ACC112 (cell line): ENCODE measurements at regions not wholly inside any gene's neighbourhood (a gene's known extent, or its start where the extent isn't known, plus 50 kb on each side); places are given as distances from the start of the nearest gene placed in this dataset.

Experiments
- H2AFZ ChIP-seq: fragments of 200-600 bp; sonication (generic); one replicate; pipeline ENCODE4 v1.6.0; 2017; ENCODE audit warnings: antibody characterized with exemption, low read length; ENCODE audit not compliant: unreplicated experiment
- H3K27ac ChIP-seq: fragments of 200-600 bp; sonication (generic); 2 replicates; pipeline ENCODE4 v1.5.1; 2014; ENCODE audit warnings: low read depth, mild to moderate bottlenecking, antibody characterized with exemption, low read length, moderate library complexity
- H3K27me3 ChIP-seq: fragments of 200-600 bp; sonication (generic); 2 replicates; pipeline ENCODE4 v1.6.1; 2014; ENCODE audit warnings: mild to moderate bottlenecking, antibody characterized with exemption, low read length, moderate library complexity, mixed read lengths; ENCODE audit not compliant: insufficient read depth
- H3K36me3 ChIP-seq: fragments of 200-600 bp; sonication (generic); 2 replicates; pipeline ENCODE4 v1.6.1; 2016; ENCODE audit warnings: mild to moderate bottlenecking, antibody characterized with exemption, low read length, moderate library complexity, mixed read lengths; ENCODE audit not compliant: insufficient read depth
- H3K4me1 ChIP-seq: fragments of 200-600 bp; sonication (generic); one replicate; pipeline ENCODE4 v1.6.1; 2016; ENCODE audit warnings: low read length, mixed read lengths; ENCODE audit not compliant: insufficient read depth, unreplicated experiment, control insufficient read depth
- H3K4me3 ChIP-seq: fragments of 200-600 bp; sonication (generic); 2 replicates; pipeline ENCODE4 v1.5.1; 2014; ENCODE audit warnings: mild to moderate bottlenecking, low read depth, low read length
- H3K79me2 ChIP-seq: fragments of 200-600 bp; sonication (generic); one replicate; pipeline ENCODE4 v1.6.0; 2016; ENCODE audit warnings: low read length; ENCODE audit not compliant: control insufficient read depth, unreplicated experiment, insufficient read depth

GRCh38 chr2:47661310-47661709 is 90.5 kb upstream of the KCNK12 start:
- Histone ChIP-seq H3K4me3 (no peak overlapping the region), H3K27ac (no peak overlapping the region), H3K4me1 (no peaks in the 10 kb centered on the region), H2AFZ (no peak overlapping the region), H3K36me3 (no peaks in the 10 kb centered on the region), H3K27me3 (no peaks in the 10 kb centered on the region), H3K79me2 (no peaks in the 10 kb centered on the region)

GRCh38 chr2:47660168-47660567 is 89.4 kb upstream of the KCNK12 start:
- no peak overlapping the region for H3K27ac ChIP-seq
- no peak overlapping the region for H2AFZ ChIP-seq
- no peaks in the 10 kb centered on the region for H3K4me1 ChIP-seq
- H3K36me3 ChIP-seq, result no peaks in the 10 kb centered on the region
- no peaks in the 10 kb centered on the region for H3K27me3 ChIP-seq
- no peak overlapping the region for H3K4me3 ChIP-seq
- no peaks in the 10 kb centered on the region for H3K79me2 ChIP-seq

- H3K27me3 ChIP-seq, result no peaks in the 10 kb centered on the region
- H2AFZ ChIP-seq, result no peak overlapping the region
- no peaks in the 10 kb centered on the region for H3K36me3 ChIP-seq
- H3K79me2 ChIP-seq, result no peaks in the 10 kb centered on the region
- no peak overlapping the region for H3K4me3 ChIP-seq
- no peaks in the 10 kb centered on the region for H3K4me1 ChIP-seq
- no peak overlapping the region for H3K27ac ChIP-seq
Measured at GRCh38 chr2:47658646-47659320, 88.0 kb upstream of the KCNK12 start.

- Histone ChIP-seq H3K79me2 (no peaks in the 10 kb centered on the region), H3K27ac (no peak overlapping the region), H3K4me3 (no peak overlapping the region), H3K27me3 (no peaks in the 10 kb centered on the region), H3K4me1 (no peaks in the 10 kb centered on the region), H2AFZ (no peak overlapping the region), H3K36me3 (no peaks in the 10 kb centered on the region)
Measured at GRCh38 chr2:47657886-47658489, 87.2 kb upstream of the KCNK12 start.

DNA sequence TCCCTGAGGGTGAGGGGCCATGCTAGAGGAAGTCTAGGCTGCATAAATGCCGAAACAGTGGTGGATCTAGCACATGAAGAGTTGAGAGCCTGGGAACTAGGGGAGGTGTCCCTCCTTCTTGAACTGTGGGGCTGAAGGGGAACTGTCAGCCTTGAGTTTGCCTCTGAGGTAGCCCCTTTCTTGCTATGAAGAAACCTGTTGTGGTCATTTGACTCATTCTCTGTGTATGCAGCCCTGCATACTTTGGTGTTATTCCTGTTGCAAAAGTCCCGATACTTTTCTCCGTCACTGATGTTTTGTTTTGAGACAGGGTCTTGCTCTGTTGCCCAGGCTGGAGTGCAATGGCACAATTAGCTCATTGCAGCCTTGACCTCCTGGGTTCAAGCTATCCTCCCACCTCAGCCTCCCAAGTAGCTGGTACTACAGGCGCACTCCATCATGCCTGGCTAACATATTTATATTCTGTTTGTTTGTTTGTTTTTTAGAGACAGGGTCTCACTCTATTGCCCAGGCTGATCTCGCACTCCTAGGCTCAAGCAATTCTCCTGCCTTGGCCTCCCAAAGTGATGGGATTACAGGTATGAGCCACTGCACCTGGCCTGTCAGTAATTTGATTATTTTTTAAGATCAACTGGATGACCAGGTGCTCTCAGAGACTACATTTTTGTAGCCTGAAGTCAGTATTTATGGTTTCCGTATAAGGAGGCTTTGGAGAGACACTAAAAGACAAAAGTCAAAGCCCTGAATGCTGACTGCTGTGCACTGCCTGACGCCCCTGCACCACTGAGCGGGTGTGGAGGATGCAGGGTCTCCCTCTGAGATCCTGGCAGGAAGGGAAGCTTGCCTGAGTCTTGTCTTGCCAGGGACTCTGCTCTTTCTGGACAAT is 86.2 kb upstream of the KCNK12 start:
- no peaks in the 10 kb centered on the region for H3K4me1 ChIP-seq
- no peaks in the 10 kb centered on the region for H3K36me3 ChIP-seq
- H3K4me3 ChIP-seq, result no peak overlapping the region
- H3K79me2 ChIP-seq, result no peaks in the 10 kb centered on the region
- H2AFZ ChIP-seq, result no peak overlapping the region
- H3K27ac ChIP-seq, result no peak overlapping the region
- H3K27me3 ChIP-seq, result peaks cover 9% of the 10 kb centered on the region

DNA sequence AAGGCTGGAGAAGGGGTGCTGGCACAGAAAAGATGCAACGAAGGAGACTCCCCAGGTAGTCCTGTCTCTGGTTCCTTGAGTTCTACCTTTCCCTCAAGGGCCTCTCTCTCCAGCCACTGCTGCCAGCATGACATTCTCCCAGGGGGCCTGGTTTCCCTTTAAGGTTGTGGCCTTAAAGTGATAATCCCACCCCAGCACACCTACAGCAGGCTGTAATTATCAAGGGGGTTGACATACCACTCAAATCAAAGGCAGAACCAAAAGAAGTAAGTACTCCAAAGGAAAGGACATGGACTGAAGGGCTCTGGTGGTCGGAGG is 84.7 kb upstream of the KCNK12 start:
- Histone ChIP-seq H3K79me2 (no peaks in the 10 kb centered on the region), H3K4me1 (no peaks in the 10 kb centered on the region), H3K4me3 (no peak overlapping the region), H3K27ac (no peak overlapping the region), H3K27me3 (peaks cover 20% of the 10 kb centered on the region), H3K36me3 (no peaks in the 10 kb centered on the region), H2AFZ (no peak overlapping the region)

DNA sequence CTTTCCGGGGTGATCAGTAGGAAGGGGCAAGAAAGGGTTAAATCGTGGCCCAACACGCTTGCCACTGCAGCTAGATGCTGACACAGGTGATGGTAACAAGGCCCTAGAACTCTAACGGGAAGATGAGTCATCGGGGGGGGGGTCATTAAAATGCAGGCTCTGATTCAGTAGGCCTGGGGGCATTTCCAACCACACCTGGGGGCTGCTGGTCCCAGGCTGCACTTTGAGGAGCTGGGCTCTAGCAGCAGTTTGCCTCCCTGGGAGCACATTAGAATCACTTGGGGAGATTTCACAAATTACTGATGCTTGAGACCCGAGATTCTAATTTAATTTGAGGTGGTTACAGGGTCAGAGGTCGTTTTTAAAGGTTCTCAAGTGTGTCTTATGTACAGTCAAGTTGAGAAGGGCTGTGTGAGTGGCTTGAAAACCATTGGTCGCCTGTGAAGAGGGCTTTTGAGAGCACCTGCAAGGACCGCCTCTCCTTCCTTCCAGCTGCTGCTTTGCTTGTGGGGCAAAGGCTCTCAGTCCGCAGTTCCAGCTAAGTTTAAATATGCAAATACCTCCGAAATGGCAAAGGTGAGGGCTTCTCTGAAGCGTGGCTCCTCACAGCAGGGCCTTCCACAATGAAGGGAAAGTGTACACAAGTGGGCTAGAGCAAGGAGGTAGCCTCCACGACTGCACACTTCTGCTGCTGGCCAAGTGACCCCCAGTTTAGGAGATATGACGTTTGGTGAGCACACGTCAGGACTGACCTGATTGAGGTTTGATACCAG is 84.2 kb upstream of the KCNK12 start:
- Histone ChIP-seq H3K27ac (no peak overlapping the region), H3K79me2 (no peaks in the 10 kb centered on the region), H3K36me3 (no peaks in the 10 kb centered on the region), H3K4me1 (no peaks in the 10 kb centered on the region), H2AFZ (no peak overlapping the region), H3K27me3 (peaks cover 26% of the 10 kb centered on the region), H3K4me3 (no peak overlapping the region)

DNA sequence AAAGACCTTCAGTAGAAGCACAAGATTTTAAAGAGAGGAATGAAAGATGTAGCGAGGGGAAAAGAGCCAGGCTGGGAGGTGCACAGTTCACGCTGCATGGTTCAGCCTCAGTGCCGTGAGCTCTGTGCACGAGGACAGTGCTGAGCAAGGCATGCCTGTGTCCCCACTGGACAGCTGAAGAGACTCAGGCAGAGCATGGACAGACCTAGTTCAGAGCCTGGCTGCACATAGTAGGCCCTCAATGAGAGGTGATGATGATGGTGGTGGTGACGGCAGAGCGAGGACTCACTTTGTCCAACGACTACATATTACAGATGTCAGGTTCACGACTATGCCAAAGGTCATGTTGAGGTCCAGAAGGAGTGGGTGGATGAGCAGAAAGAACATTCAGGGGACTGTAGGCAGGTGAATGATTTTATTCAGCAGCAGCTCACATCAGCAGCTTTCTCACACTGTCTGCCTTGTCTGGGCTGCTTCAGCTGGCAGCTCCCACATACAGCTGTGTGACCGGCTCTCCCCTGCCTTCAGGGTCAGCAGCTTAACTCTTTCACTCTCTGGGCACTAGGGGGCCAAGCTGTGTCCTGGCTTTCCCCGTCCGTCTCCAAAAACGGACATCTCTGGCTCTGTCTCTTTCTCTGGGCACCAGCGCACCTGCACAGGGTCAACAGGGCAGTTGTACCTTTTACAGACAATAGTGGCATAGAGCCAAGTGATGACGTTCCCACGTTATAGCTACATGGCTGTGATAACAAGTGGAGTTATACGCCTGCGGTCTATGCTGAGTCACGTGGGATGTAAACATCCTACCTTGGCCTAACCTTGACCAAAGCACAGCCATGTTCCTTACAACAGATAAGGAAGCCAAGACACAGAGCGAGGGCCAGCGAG is 83.4 kb upstream of the KCNK12 start:
- H3K36me3 ChIP-seq, result no peaks in the 10 kb centered on the region
- H2AFZ ChIP-seq, result no peak overlapping the region
- H3K27ac ChIP-seq, result no peak overlapping the region
- H3K4me1 ChIP-seq, result no peaks in the 10 kb centered on the region
- H3K4me3 ChIP-seq, result no peak overlapping the region
- H3K79me2 ChIP-seq, result no peaks in the 10 kb centered on the region
- H3K27me3 ChIP-seq, result peaks cover 32% of the 10 kb centered on the region

GRCh38 chr2:47653036-47653435 is 82.3 kb upstream of the KCNK12 start:
- no peaks in the 10 kb centered on the region for H3K4me1 ChIP-seq
- no peak overlapping the region for H3K4me3 ChIP-seq
- no peak overlapping the region for H2AFZ ChIP-seq
- peaks cover 32% of the 10 kb centered on the region for H3K27me3 ChIP-seq
- H3K79me2 ChIP-seq, result no peaks in the 10 kb centered on the region
- H3K36me3 ChIP-seq, result no peaks in the 10 kb centered on the region
- H3K27ac ChIP-seq, result no peak overlapping the region
